ENCODE measurements at regions not wholly inside any gene's neighbourhood (a gene's known extent, or its start where the extent isn't known, plus 50 kb on each side); places are given as distances from the start of the nearest gene placed in this dataset.

DNA sequence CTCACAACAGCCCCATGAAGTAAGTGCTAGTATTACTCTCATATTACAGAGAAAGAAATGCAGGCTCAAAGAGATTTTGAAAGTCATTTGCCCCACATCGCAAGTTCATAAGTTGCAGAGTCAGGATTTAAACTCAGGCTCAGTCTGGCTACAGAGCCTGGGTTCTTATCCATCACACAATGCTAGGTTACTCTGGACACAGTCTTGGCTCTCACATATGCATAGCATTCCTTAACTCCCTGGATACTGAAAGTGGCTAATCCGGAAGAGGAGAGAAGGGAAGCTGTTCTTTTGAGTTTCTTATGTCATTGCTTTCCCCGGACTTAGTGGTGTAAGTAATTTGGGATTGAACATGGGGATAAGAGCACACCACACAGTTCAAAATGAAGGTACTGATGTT is 357.4 kb upstream of the PLXNA2 start:
- Histone ChIP-seq H3K9me3 (replicated peaks; ENCODE audit: insufficient read depth, low read length) (no peaks in the 10 kb centered on the region), H3K36me3 (replicated peaks; ENCODE audit: insufficient read depth, low read length) (no peaks in the 10 kb centered on the region), H3K4me3 (ENCODE audit: low read length) (no peak overlapping the region), H3K4me2 (ENCODE audit: low read depth, low read length) (no peak overlapping the region), H3F3A (ENCODE audit: insufficient read depth, low read length) (no peaks in the 10 kb centered on the region), H3K9ac (ENCODE audit: low read length) (no peak overlapping the region), H4K20me1 (ENCODE audit: insufficient read depth, low read length) (no peaks in the 10 kb centered on the region), H3K9me2 (replicated peaks; ENCODE audit: insufficient read depth, low read length) (no peaks in the 10 kb centered on the region), H3K27ac (ENCODE audit: low read length) (no peak overlapping the region), H3K27me3 (replicated peaks; ENCODE audit: insufficient read depth, low read length) (no peaks in the 10 kb centered on the region), H3K79me2 (ENCODE audit: low read length) (no peaks in the 10 kb centered on the region), H2AFZ (ENCODE audit: low read length) (no peak overlapping the region), H3K4me1 (ENCODE audit: low read length) (no peaks in the 10 kb centered on the region)
- no peak for DNase-seq
- TF ChIP-seq EZH2phosphoT487 (IDR thresholded peaks at IDR 0.05; ENCODE audit: low read length), result no peak
- no peak for TF ChIP-seq EZH2 (optimal IDR thresholded peaks at IDR 0.05; ENCODE audit: low read depth, low read length)
- no peak for TF ChIP-seq CTCF (IDR thresholded peaks at IDR 0.05; ENCODE audit: low read length)

DNA sequence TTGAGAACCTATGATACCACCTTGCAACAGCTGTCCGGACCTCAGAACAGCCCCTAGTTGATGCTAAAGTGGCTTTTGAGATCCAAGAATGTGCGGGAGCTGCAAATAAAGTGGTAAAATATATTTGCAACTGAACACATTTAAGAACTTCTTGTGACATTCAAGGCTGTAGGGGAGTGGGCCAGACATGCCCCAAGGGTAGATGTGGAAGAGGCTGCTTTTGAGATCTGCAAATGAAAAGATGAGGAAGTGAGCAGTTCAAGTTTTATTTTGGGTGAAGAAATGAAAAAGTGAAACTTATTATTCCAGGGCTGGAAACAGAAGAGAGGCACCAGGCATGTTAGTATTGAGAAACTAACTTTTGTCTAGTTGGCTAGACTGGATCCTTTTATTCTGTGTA is 359.5 kb upstream of the PLXNA2 start:
- no peaks in the 10 kb centered on the region for H3K9me3 ChIP-seq (replicated peaks; ENCODE audit: insufficient read depth, low read length)
- H4K20me1 ChIP-seq (ENCODE audit: insufficient read depth, low read length), result no peaks in the 10 kb centered on the region
- H3K27ac ChIP-seq (ENCODE audit: low read length), result no peak overlapping the region
- H3K4me2 ChIP-seq (ENCODE audit: low read depth, low read length), result no peak overlapping the region
- H3F3A ChIP-seq (ENCODE audit: insufficient read depth, low read length), result no peaks in the 10 kb centered on the region
- no peaks in the 10 kb centered on the region for H3K79me2 ChIP-seq (ENCODE audit: low read length)
- H3K9ac ChIP-seq (ENCODE audit: low read length), result no peak overlapping the region
- H2AFZ ChIP-seq (ENCODE audit: low read length), result no peak overlapping the region
- no peak overlapping the region for H3K4me3 ChIP-seq (ENCODE audit: low read length)
- no peaks in the 10 kb centered on the region for H3K9me2 ChIP-seq (replicated peaks; ENCODE audit: insufficient read depth, low read length)
- no peaks in the 10 kb centered on the region for H3K36me3 ChIP-seq (replicated peaks; ENCODE audit: insufficient read depth, low read length)
- DNase-seq, result no peak
- no peak for TF ChIP-seq EZH2 (optimal IDR thresholded peaks at IDR 0.05; ENCODE audit: low read depth, low read length)
- TF ChIP-seq EZH2phosphoT487 (IDR thresholded peaks at IDR 0.05; ENCODE audit: low read length), result no peak
- TF ChIP-seq CTCF (IDR thresholded peaks at IDR 0.05; ENCODE audit: low read length), result no peak
- H3K27me3 ChIP-seq (replicated peaks; ENCODE audit: insufficient read depth, low read length), result no peaks in the 10 kb centered on the region
- no peaks in the 10 kb centered on the region for H3K4me1 ChIP-seq (ENCODE audit: low read length)

GRCh38 chr1:208604295-208604694 is 360.1 kb upstream of the PLXNA2 start:
- TF ChIP-seq EZH2phosphoT487 (IDR thresholded peaks at IDR 0.05; ENCODE audit: low read length) (no peak), EZH2 (optimal IDR thresholded peaks at IDR 0.05; ENCODE audit: low read depth, low read length) (no peak), CTCF (IDR thresholded peaks at IDR 0.05; ENCODE audit: low read length) (no peak)
- Histone ChIP-seq H4K20me1 (ENCODE audit: insufficient read depth, low read length) (no peaks in the 10 kb centered on the region), H3K79me2 (ENCODE audit: low read length) (no peaks in the 10 kb centered on the region), H2AFZ (ENCODE audit: low read length) (no peak overlapping the region), H3K36me3 (replicated peaks; ENCODE audit: insufficient read depth, low read length) (no peaks in the 10 kb centered on the region), H3K27me3 (replicated peaks; ENCODE audit: insufficient read depth, low read length) (no peaks in the 10 kb centered on the region), H3F3A (ENCODE audit: insufficient read depth, low read length) (no peaks in the 10 kb centered on the region), H3K4me3 (ENCODE audit: low read length) (no peak overlapping the region), H3K9me2 (replicated peaks; ENCODE audit: insufficient read depth, low read length) (no peaks in the 10 kb centered on the region), H3K27ac (ENCODE audit: low read length) (no peak overlapping the region), H3K4me1 (ENCODE audit: low read length) (no peaks in the 10 kb centered on the region), H3K9me3 (replicated peaks; ENCODE audit: insufficient read depth, low read length) (no peaks in the 10 kb centered on the region), H3K4me2 (ENCODE audit: low read depth, low read length) (no peak overlapping the region), H3K9ac (ENCODE audit: low read length) (no peak overlapping the region)
- no peak for DNase-seq

Measured in MM.1S (cell line).